Upper lobe of right lung (tissue), 1 donor: ENCODE measurements at regions not wholly inside any gene's neighbourhood (a gene's known extent, or its start where the extent isn't known, plus 50 kb on each side); places are given as distances from the start of the nearest gene placed in this dataset.

Source experiments
- ATAC-seq: fragments of 200-7000 bp; cut with Tn5 transposase; one replicate; pipeline ENCODE4 v1.9.1; 2020; ENCODE audit warnings: mild to moderate bottlenecking, moderate library complexity
- DNase-seq: peaks from one replicate; pipeline ENCODE4 v3.0.0-alpha.2; 2020
- H3K27ac ChIP-seq: fragments of 200-600 bp; one replicate; pipeline ENCODE4 v1.8.0; 2022
- H3K27me3 ChIP-seq: fragments of 200-600 bp; one replicate; pipeline ENCODE4 v1.8.0; 2022; ENCODE audit warnings: mild to moderate bottlenecking
- H3K36me3 ChIP-seq: fragments of 200-600 bp; one replicate; pipeline ENCODE4 v1.8.0; 2022
- H3K4me1 ChIP-seq: fragments of 200-600 bp; one replicate; pipeline ENCODE4 v1.8.0; 2022
- H3K4me3 ChIP-seq: fragments of 200-600 bp; one replicate; pipeline ENCODE4 v1.8.0; 2022; ENCODE audit warnings: mild to moderate bottlenecking
- H3K9me3 ChIP-seq: fragments of 200-600 bp; one replicate; pipeline ENCODE4 v1.8.0; 2022
- intact Hi-C: fragments of 100-400 bp; cut with DNase I; formaldehyde crosslinking; loops from one replicate; pipeline ENCODE4 v1.11.0; 2022
- TF ChIP-seq, protein P1 (sequence below): fragments of 200-600 bp; IDR thresholded peaks from one replicate; pipeline ENCODE4 v1.8.0; 2022; ENCODE audit warnings: antibody characterized with exemption
- donor health status: DM: no; HTN: yes; CAD: no; lungs with severe emphysema.

DNA sequence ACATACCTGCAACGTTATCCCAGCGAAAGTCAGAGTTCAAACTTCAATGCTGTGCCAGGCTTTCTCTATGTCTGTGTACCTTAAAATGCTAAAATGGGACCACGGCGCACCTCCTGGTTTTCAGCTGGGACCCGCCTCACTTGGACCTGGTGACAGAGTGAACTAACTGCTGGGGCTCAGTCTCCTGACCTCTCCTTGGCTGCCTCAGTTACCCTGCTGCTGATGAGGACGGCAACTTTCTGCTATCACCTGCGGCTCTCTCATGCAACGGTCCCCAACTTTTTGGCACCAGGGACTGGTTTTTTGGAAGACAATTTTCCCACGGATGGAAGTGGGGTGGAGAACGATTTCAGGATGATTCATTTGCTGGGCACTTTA is 402.8 kb downstream of the BRD1 start:
- intact Hi-C loops = no loop called here
- TF ChIP-seq, protein P1, sequence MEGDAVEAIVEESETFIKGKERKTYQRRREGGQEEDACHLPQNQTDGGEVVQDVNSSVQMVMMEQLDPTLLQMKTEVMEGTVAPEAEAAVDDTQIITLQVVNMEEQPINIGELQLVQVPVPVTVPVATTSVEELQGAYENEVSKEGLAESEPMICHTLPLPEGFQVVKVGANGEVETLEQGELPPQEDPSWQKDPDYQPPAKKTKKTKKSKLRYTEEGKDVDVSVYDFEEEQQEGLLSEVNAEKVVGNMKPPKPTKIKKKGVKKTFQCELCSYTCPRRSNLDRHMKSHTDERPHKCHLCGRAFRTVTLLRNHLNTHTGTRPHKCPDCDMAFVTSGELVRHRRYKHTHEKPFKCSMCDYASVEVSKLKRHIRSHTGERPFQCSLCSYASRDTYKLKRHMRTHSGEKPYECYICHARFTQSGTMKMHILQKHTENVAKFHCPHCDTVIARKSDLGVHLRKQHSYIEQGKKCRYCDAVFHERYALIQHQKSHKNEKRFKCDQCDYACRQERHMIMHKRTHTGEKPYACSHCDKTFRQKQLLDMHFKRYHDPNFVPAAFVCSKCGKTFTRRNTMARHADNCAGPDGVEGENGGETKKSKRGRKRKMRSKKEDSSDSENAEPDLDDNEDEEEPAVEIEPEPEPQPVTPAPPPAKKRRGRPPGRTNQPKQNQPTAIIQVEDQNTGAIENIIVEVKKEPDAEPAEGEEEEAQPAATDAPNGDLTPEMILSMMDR = no peak
- DNase-seq (no peak), ATAC-seq (no peak)
- Histone ChIP-seq H3K27me3 (peaks cover 11% of the 10 kb centered on the region), H3K27ac (no peak overlapping the region), H3K9me3 (no peaks in the 10 kb centered on the region), H3K36me3 (no peaks in the 10 kb centered on the region), H3K4me3 (no peak overlapping the region), H3K4me1 (no peaks in the 10 kb centered on the region)

DNA sequence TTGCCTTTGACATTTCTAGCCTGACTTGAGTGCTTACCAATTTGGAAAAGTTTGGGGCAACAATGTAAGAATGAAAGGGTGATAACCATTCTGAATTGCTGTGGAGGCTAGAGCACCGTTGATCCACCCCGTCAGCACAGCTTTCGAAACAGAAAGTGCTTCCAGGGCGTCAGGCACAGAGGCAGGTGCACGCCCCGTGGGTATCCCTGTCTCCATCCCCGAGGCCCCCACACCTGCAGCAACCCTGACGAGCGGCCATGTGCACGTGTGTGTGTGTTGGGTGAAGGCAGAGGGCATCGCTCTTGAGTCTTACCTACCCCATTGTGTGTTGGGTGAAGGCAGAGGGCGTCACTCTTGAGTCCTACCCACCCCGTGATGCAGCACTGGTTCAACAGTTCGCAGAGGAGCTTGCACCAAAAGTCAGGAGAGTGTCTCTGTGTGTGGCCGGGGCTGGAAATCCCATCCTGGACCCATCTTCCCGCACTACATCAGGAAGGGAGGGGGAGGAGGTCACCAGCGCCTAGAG is 404.5 kb downstream of the BRD1 start:
- Histone ChIP-seq H3K9me3 (no peaks in the 10 kb centered on the region), H3K27ac (no peak overlapping the region), H3K4me1 (no peaks in the 10 kb centered on the region), H3K36me3 (no peaks in the 10 kb centered on the region), H3K4me3 (no peak overlapping the region), H3K27me3 (peaks cover 7% of the 10 kb centered on the region)
- ATAC-seq (no peak), DNase-seq (no peak)
- intact Hi-C loops = no loop called here
- TF ChIP-seq, protein P1 = no peak

DNA sequence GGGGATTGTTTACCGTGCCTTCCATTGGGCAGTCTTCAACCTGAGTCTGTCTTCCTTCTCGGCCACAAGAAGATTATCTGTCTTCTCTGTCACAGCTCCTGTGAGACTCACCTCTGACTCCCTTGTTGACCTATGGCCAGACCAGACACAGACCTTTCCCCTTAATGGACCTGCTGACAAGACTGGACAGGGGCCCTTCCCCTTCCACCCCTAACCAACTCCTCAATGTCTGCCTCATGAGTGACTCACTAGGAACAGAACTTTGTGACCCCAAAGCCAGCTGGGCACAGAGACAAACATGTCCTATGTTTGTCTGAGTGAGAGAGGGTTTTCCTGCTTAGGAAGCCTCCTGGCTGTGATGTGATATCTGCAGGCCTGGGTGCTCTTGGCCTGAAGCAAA is 405.0 kb downstream of the BRD1 start:
- TF ChIP-seq, protein P1 = no peak
- H3K36me3 ChIP-seq = no peaks in the 10 kb centered on the region
- intact Hi-C loops = no loop called here
- H3K27me3 ChIP-seq = peaks cover 5% of the 10 kb centered on the region
- no peaks in the 10 kb centered on the region for H3K9me3 ChIP-seq
- no peak overlapping the region for H3K27ac ChIP-seq
- H3K4me1 ChIP-seq = no peaks in the 10 kb centered on the region
- DNase-seq (no peak), ATAC-seq (no peak)
- no peak overlapping the region for H3K4me3 ChIP-seq

DNA sequence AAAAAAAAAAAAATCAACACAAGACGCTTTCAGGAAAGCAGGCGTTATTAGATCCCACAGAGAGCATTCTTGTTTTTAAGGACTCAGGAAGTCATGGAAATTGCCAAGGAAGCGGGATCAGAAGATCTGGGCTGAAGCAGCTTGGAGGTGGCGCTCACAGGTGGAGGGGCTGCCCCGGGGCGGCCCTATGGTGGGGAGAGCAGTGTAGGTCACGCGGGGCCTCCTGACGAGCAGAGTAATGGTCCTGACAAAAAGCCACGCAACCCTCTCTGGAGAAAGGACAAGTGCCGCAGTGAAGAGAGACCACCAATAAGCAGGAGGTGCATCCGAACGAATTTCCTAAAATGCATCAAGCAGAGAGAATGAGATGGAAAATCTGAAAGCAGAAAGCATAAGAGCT is 407.0 kb downstream of the BRD1 start:
- ATAC-seq = no peak
- Histone ChIP-seq H3K27me3 (no peaks in the 10 kb centered on the region), H3K4me3 (no peak overlapping the region), H3K27ac (no peak overlapping the region), H3K36me3 (no peaks in the 10 kb centered on the region), H3K9me3 (no peaks in the 10 kb centered on the region), H3K4me1 (no peaks in the 10 kb centered on the region)
- intact Hi-C loops = no loop called here
- DNase-seq = no peak
- TF ChIP-seq, protein P1 = no peak

DNA sequence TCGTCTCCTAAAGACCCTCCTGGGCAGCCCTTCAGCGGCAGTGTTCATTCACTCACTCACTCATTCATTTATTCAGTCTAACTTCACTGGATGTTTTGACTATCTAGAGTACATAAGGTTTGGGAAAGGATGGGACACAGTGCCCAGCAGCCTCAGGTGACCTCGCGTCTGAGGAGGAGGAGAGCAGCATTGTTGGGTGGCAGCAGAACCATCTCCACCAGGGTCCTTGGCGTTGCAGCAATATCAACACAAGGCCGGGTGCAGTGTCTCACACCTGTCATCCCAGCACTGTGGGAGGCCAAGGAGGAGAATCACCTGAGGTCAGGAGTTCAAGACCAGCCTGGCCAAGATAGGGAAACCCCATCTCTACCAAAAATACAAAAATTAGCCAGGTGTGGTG is 408.0 kb downstream of the BRD1 start:
- H3K4me1 ChIP-seq = no peaks in the 10 kb centered on the region
- H3K27me3 ChIP-seq = no peaks in the 10 kb centered on the region
- TF ChIP-seq, protein P1 = no peak
- H3K4me3 ChIP-seq = no peak overlapping the region
- no peak for DNase-seq
- H3K9me3 ChIP-seq = no peaks in the 10 kb centered on the region
- no peak for ATAC-seq
- intact Hi-C loops = no loop called here
- H3K27ac ChIP-seq = no peak overlapping the region
- H3K36me3 ChIP-seq = no peaks in the 10 kb centered on the region

DNA sequence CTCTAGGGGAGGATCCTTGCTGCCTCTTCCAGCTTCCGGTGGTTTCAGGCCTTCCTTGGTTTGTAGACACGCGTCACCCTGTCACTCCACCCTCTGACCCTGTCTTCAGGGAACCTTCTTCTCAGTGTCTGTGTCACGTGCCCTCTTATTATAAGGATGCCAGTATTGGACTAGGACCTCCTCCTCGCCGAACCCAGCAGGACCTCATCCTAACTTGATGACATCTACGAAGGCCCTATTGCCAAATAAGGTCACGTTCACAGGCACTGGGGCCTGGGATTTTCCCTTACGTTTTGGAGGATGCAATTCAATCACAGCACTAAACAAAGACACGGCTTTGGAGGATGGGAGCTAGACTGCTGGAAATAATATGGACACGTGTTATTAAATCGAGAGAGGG is 408.7 kb downstream of the BRD1 start:
- no peaks in the 10 kb centered on the region for H3K4me1 ChIP-seq
- TF ChIP-seq, protein P1 = no peak
- no peak for DNase-seq

More for the DNA sequence above, 408.7 kb downstream of the BRD1 start:
- H3K27ac ChIP-seq = no peak overlapping the region
- no peak for ATAC-seq
- H3K9me3 ChIP-seq = no peaks in the 10 kb centered on the region
- H3K36me3 ChIP-seq = no peaks in the 10 kb centered on the region
- intact Hi-C loops = no loop called here
- no peaks in the 10 kb centered on the region for H3K27me3 ChIP-seq
- H3K4me3 ChIP-seq = no peak overlapping the region
